RWPE1 (cell line): ENCODE measurements at regions not wholly inside any gene's neighbourhood (a gene's known extent, or its start where the extent isn't known, plus 50 kb on each side); places are given as distances from the start of the nearest gene placed in this dataset.
A peak's percentile ranks its signal among the peaks of the same experiment; 100 is the strongest.
"Not testable (repeated sequence)": the region's sequence is repeated elsewhere in the genome, so short reads cannot be mapped to it uniquely, and the experiment has no call there.

Experiments used
- CTCF ChIA-PET: fragments of 350-600 bp; sonication (Branson Sonifier 250); formaldehyde crosslinking; extraction: SDS; loops from one replicate; lab custom pipeline; 2021; lab: Yijun Ruan, JAX
- POLR2A ChIA-PET: fragments of 400-600 bp; formaldehyde crosslinking; extraction: SDS; loops from one replicate; lab custom pipeline; 2020; ENCODE audit warnings: antibody characterized with exemption; ENCODE audit not compliant: low non-redundant PET; lab: Yijun Ruan, JAX
- DNase-seq: peaks from one replicate; pipeline ENCODE4 v3.0.0; 2012; ENCODE audit warnings: low spot score
- H3K27ac ChIP-seq: fragments of 450-650 bp; 2 replicates; pipeline ENCODE4 v1.5.1; 2017
- TF ChIP-seq, protein P1 (sequence below): fragments of 450-650 bp; conservative IDR thresholded peaks from 2 replicates; pipeline ENCODE4 v1.5.1; 2017; ENCODE audit warnings: low read depth, mild to moderate bottlenecking

DNA sequence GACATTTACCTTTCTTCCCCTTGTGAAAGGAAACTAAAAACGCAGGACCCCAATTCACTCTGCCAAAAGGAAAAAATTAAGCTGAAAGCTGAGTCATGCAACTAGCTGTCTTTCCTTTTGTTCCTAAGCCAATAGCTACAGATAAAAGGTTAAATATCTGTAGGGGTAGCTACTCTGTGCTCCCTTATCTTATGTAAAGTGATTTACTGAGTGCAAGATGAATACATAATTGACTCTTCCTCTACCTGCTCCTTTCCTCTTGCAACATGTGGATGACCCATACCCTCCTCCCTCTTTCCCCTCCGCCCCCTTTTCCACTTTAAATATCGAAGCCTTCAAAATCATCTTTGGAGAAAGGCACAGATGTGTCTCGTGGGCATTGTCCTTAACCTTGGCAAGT, 68.0 kb upstream of the ZNF157 start:
- DNase-seq, result no peak
- H3K27ac ChIP-seq, result no peak overlapping the region
- POLR2A ChIA-PET, result no interaction called here
- CTCF ChIA-PET, result no interaction called here
- TF ChIP-seq, protein P1, sequence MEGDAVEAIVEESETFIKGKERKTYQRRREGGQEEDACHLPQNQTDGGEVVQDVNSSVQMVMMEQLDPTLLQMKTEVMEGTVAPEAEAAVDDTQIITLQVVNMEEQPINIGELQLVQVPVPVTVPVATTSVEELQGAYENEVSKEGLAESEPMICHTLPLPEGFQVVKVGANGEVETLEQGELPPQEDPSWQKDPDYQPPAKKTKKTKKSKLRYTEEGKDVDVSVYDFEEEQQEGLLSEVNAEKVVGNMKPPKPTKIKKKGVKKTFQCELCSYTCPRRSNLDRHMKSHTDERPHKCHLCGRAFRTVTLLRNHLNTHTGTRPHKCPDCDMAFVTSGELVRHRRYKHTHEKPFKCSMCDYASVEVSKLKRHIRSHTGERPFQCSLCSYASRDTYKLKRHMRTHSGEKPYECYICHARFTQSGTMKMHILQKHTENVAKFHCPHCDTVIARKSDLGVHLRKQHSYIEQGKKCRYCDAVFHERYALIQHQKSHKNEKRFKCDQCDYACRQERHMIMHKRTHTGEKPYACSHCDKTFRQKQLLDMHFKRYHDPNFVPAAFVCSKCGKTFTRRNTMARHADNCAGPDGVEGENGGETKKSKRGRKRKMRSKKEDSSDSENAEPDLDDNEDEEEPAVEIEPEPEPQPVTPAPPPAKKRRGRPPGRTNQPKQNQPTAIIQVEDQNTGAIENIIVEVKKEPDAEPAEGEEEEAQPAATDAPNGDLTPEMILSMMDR, result no peak

DNA sequence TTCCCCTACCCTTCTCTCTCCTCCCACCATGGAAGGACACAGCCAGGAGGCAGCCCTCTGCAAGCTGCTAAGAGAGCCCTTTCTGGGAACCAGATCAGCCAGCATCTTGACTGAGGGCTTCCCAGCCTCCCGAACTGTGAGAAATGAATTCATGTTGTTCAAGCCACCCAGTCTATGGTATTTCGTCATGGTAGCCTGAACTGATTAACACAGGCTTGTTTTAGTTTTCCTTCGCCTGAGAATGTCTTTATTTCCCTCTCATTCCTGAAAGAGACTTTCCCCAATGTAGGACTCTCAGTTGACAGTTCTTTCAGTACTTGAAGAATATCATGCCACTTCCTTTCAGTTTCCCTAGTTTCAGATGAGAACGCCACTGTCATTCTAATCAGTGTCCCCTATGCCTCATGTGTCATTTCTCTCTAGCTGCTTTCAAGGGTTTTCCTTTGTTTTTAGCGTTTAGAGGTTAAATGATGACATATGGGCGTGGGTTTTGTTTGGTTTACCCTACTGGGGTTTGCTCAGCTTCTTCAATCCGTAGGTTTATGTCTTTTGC, 63.8 kb upstream of the ZNF157 start:
- DNase-seq, H3K27ac ChIP-seq, POLR2A ChIA-PET, CTCF ChIA-PET: not testable (repeated sequence)

DNA sequence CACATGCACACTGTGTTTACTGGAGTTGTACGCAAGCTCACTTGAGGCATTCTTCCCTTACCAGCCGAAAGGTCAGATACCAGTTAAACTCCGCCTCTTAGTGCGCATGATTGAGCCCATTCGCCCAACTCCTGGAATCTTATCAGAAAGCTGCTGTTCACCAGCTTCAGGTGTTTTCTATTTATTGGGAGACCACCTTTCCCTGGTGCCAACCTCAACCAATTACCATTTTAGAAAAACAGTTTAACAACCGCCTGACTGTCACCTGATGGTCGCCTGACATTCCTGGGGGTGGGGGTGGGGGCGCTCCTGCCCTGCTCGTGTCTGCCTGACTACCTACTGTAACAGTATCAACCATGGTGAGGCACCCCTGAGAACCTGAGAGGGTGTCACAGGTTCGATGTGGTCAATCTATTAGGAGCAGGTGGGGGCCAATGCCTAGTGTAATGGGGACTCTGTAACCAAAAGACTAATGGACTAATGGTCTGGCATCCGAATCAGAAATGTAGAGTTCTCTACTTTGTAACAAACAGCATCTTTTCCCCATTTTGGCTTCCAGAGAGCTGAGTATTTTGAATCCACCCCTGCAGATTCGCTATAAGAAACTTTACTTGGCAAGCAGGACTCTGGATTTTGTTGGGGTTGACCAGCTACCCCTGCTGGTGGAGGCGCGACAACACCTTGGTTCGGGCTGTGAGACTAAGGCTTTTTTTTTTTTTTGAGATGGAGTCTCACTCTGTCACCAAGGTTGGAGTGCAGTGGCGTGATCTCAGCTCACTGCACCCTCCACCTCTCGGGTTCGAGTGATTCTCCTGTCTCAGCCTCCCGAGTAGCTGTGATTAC, 58.2 kb upstream of the ZNF157 start:
- no peak overlapping the region for H3K27ac ChIP-seq
- TF ChIP-seq, protein P1, result no peak
- ChIA-PET POLR2A (no interaction called here), CTCF (interaction anchor here (0.6 to 1.0 kb wide), 5 partner anchors 39 to 194 kb away, joined by 3 to 5 read pairs (median 4); no protein-coding TSS in a partner anchor)
- DNase-seq, result peak; percentile 35

DNA sequence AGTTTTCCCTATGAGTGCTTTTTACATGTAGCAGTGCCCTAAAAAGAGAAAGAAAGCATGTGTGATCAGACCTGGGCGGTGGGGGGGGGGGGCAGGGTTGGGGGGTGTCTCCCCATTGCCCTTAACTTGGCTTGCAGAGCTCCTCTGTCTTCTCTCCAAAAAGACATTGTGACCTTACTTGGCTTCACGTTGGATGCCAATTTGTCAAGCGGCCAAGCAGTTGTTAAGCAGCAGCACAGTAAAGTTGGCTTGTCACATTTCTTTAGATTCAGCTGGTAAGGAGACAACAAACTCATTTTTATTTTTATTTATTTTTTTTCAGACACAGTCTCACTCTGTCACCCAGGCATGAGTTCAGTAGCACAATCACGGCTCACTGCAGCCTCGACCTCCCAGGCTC, 57.3 kb upstream of the ZNF157 start:
- no peak overlapping the region for H3K27ac ChIP-seq
- TF ChIP-seq, protein P1, result no peak
- no peak for DNase-seq
- ChIA-PET CTCF (interaction anchor here (0.6 to 0.7 kb wide), 2 partner anchors 87 to 94 kb away, joined by 3 to 4 read pairs; no protein-coding TSS in a partner anchor), POLR2A (no interaction called here)

DNA sequence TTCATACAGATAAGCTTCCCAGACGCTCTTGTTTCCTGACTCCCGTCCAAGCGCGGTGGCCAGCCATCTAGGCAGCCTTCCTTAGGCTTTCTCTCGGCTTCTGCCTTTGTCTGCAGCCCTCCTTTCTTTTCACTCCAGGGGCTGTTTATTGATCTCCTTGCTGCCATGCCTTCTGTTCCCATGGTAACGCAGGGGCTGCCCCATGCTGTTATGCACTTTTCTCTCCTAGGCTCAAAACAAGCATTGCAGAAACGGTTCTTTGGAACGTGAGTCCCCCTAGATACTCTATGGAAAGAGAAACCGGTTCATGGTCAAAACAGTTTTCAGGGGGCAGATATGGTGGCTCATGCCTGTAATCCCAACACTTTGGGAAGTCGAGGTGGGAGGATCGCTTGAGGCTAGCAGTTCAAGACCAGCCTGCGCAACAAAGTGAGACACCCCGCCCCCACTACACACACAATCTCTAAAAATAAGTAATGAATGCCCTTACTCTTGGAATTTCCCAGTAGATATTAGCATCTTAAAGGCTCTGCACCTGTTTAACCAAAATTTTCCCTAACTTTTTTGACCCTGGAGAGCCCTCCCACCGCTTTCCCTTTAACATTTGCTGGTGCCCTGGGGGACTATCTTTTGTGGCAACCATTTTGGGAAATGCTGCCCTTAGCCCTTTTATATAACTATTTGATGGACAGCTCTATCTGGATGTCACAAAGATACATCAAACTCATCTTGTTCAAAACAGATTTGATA, 53.9 kb upstream of the ZNF157 start:
- DNase-seq, result no peak
- ChIA-PET CTCF (no interaction called here), POLR2A (no interaction called here)
- H3K27ac ChIP-seq, result no peak overlapping the region
- TF ChIP-seq, protein P1, result no peak
